Lower leg skin (tissue), 3 donors: ENCODE measurements at regions not wholly inside any gene's neighbourhood (a gene's known extent, or its start where the extent isn't known, plus 50 kb on each side); places are given as distances from the start of the nearest gene placed in this dataset.

ENCODE experiments used
- POLR2A ChIP-seq, 2 donors: fragments of 450-650 bp; IDR thresholded peaks; one replicate each; pipeline ENCODE4 v1.6.1; 2016 to 2017; ENCODE audit warnings: antibody characterized with exemption in 2 of 2, mild to moderate bottlenecking in 1 of 2, moderate library complexity in 1 of 2
- TF ChIP-seq, protein P1 (sequence below), 3 donors: fragments of 450-650 bp; IDR thresholded peaks; one replicate each; pipeline ENCODE4 v1.5.1; 2016; ENCODE audit warnings: antibody characterized with exemption in 3 of 3, mild to moderate bottlenecking in 3 of 3, moderate library complexity in 2 of 3

DNA sequence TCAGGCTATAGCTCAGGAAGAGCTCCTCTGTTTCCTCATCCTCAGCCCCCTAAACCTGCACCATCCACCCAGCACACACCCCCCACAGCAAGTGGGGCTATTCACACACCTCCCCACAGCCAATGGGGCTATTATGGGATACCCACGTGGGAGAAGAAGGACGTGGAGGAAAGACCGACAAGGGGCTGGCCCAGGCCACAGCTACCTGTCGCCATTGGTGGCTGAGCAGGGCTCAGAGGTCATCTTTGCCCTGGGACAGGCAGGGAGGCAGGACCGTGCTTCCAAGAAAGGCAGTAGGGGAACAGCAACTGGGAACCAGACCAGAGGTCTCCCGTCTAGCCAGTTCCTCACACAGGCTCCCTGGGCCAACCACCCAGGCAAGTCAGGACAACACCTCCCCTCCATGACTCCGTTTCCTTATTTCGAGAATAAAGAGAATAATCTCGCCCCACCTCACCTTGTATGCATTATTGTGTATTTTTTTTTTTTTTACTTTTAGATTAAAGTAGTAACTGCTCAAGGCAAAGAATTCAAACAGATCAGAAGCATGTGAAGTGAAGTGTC is 92.3 kb upstream of the TARDBP start:
- TF ChIP-seq, protein P1, sequence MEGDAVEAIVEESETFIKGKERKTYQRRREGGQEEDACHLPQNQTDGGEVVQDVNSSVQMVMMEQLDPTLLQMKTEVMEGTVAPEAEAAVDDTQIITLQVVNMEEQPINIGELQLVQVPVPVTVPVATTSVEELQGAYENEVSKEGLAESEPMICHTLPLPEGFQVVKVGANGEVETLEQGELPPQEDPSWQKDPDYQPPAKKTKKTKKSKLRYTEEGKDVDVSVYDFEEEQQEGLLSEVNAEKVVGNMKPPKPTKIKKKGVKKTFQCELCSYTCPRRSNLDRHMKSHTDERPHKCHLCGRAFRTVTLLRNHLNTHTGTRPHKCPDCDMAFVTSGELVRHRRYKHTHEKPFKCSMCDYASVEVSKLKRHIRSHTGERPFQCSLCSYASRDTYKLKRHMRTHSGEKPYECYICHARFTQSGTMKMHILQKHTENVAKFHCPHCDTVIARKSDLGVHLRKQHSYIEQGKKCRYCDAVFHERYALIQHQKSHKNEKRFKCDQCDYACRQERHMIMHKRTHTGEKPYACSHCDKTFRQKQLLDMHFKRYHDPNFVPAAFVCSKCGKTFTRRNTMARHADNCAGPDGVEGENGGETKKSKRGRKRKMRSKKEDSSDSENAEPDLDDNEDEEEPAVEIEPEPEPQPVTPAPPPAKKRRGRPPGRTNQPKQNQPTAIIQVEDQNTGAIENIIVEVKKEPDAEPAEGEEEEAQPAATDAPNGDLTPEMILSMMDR (IDR thresholded peaks at IDR 0.05): no peak
- TF ChIP-seq POLR2A (IDR thresholded peaks at IDR 0.05): no peak
